ENCODE measurements at regions not wholly inside any gene's neighbourhood (a gene's known extent, or its start where the extent isn't known, plus 50 kb on each side); places are given as distances from the start of the nearest gene placed in this dataset.

- no peaks in the 10 kb centered on the region for H3K36me3 ChIP-seq (ENCODE audit: insufficient read depth, low read length)
- no peak overlapping the region for H3K4me2 ChIP-seq (ENCODE audit: low read length)
- no peaks in the 10 kb centered on the region for H4K20me1 ChIP-seq (ENCODE audit: insufficient read depth, low read length)
- ChIA-PET CTCF (ENCODE audit: unreplicated experiment) (no interaction called here), POLR2A (interaction anchor here (0.6 kb wide), 1 partner anchor 338 kb away, joined by 3 read pairs; no protein-coding TSS in a partner anchor)
- H3K27ac ChIP-seq (ENCODE audit: low read depth, low read length, poor library complexity, severe bottlenecking) = no peak overlapping the region
- no peaks in the 10 kb centered on the region for H3K79me2 ChIP-seq (ENCODE audit: insufficient read depth, low read depth, low read length)
- no TSS peak for BruUV-seq (replicated peaks)
- no peak overlapping the region for H3K4me3 ChIP-seq (ENCODE audit: low read depth, low read length, poor library complexity, severe bottlenecking)
- DNase-seq (ENCODE audit: low spot score) = no peak
- no peaks in the 10 kb centered on the region for H3K9me2 ChIP-seq (ENCODE audit: insufficient read depth, low read length)
- intact Hi-C loops (cut with micrococcal nuclease; ENCODE audit: unreplicated experiment) = loop anchor here (10.0 kb wide), 1 partner anchor 381 kb away; no protein-coding TSS in a partner anchor
- no peak for TF ChIP-seq CTCF (conservative IDR thresholded peaks at IDR 0.05; ENCODE audit: low read length)
- TF ChIP-seq EZH2phosphoT487 (IDR thresholded peaks at IDR 0.05; ENCODE audit: borderline replicate concordance, low read depth, low read length) = no peak
- H3K4me1 ChIP-seq (ENCODE audit: insufficient read depth, low read length, poor library complexity, severe bottlenecking) = no peaks in the 10 kb centered on the region
- no peaks in the 10 kb centered on the region for H3K9me3 ChIP-seq (ENCODE audit: low read length)
- no peak overlapping the region for H2AFZ ChIP-seq (ENCODE audit: low read length)
Measured at GRCh38 chr4:11106190-11106589, 322.5 kb downstream of the HS3ST1 start.

- Histone ChIP-seq H3K27ac (ENCODE audit: low read depth, low read length, poor library complexity, severe bottlenecking) (no peak overlapping the region), H3K4me3 (ENCODE audit: low read depth, low read length, poor library complexity, severe bottlenecking) (no peak overlapping the region), H3K9me3 (ENCODE audit: low read length) (no peaks in the 10 kb centered on the region), H3K36me3 (ENCODE audit: insufficient read depth, low read length) (no peaks in the 10 kb centered on the region), H4K20me1 (ENCODE audit: insufficient read depth, low read length) (no peaks in the 10 kb centered on the region), H2AFZ (ENCODE audit: low read length) (no peak overlapping the region), H3K79me2 (ENCODE audit: insufficient read depth, low read depth, low read length) (no peaks in the 10 kb centered on the region), H3K4me2 (ENCODE audit: low read length) (no peak overlapping the region), H3K4me1 (ENCODE audit: insufficient read depth, low read length, poor library complexity, severe bottlenecking) (peaks cover 3% of the 10 kb centered on the region), H3K9me2 (ENCODE audit: insufficient read depth, low read length) (no peaks in the 10 kb centered on the region)
- intact Hi-C loops (cut with micrococcal nuclease; ENCODE audit: unreplicated experiment) = loop anchor here (10.0 kb wide), 1 partner anchor 381 kb away; no protein-coding TSS in a partner anchor
- ChIA-PET POLR2A (no interaction called here), CTCF (ENCODE audit: unreplicated experiment) (no interaction called here)
- DNase-seq (ENCODE audit: low spot score) = no peak
- TF ChIP-seq CTCF (conservative IDR thresholded peaks at IDR 0.05; ENCODE audit: low read length) (no peak), EZH2phosphoT487 (IDR thresholded peaks at IDR 0.05; ENCODE audit: borderline replicate concordance, low read depth, low read length) (no peak)
- BruUV-seq (replicated peaks) = no TSS peak
Measured at GRCh38 chr4:11105715-11106114, 323.0 kb downstream of the HS3ST1 start.

- H3K4me1 ChIP-seq (ENCODE audit: insufficient read depth, low read length, poor library complexity, severe bottlenecking) = peaks cover 29% of the 10 kb centered on the region
- H3K9me3 ChIP-seq (ENCODE audit: low read length) = no peaks in the 10 kb centered on the region
- intact Hi-C loops (cut with micrococcal nuclease; ENCODE audit: unreplicated experiment) = loop anchor here (5.0 kb wide), 1 partner anchor 91 kb away; no protein-coding TSS in a partner anchor
- H3K79me2 ChIP-seq (ENCODE audit: insufficient read depth, low read depth, low read length) = no peaks in the 10 kb centered on the region
- no peaks in the 10 kb centered on the region for H4K20me1 ChIP-seq (ENCODE audit: insufficient read depth, low read length)
- H3K4me3 ChIP-seq (ENCODE audit: low read depth, low read length, poor library complexity, severe bottlenecking) = peak overlapping the region; percentile 2
- no peak overlapping the region for H2AFZ ChIP-seq (ENCODE audit: low read length)
- TF ChIP-seq EZH2phosphoT487 (IDR thresholded peaks at IDR 0.05; ENCODE audit: borderline replicate concordance, low read depth, low read length) = no peak
- no peak for TF ChIP-seq CTCF (conservative IDR thresholded peaks at IDR 0.05; ENCODE audit: low read length)
- BruUV-seq (replicated peaks) = no TSS peak
- H3K27ac ChIP-seq (ENCODE audit: low read depth, low read length, poor library complexity, severe bottlenecking) = no peak overlapping the region
- no peaks in the 10 kb centered on the region for H3K36me3 ChIP-seq (ENCODE audit: insufficient read depth, low read length)
- peak overlapping the region; percentile 30; the same call in 1 of the 2 replicates for H3K4me2 ChIP-seq (ENCODE audit: low read length)
- H3K9me2 ChIP-seq (ENCODE audit: insufficient read depth, low read length) = no peaks in the 10 kb centered on the region
- peak; percentile 52 for DNase-seq (ENCODE audit: low spot score)
- CTCF ChIA-PET (ENCODE audit: unreplicated experiment) = no interaction called here
- POLR2A ChIA-PET = interaction anchor here (0.6 kb wide), 1 partner anchor 9 kb away, joined by 3 read pairs; no protein-coding TSS in a partner anchor
Measured at GRCh38 chr4:11098461-11098860, 330.2 kb downstream of the HS3ST1 start.
